LNCAP (cell line): ENCODE measurements at regions not wholly inside any gene's neighbourhood (a gene's known extent, or its start where the extent isn't known, plus 50 kb on each side); places are given as distances from the start of the nearest gene placed in this dataset.

Experiments used
- TF ChIP-seq, protein P1 (sequence below): fragments of 450-650 bp; IDR thresholded peaks from 2 replicates; pipeline ENCODE4 v1.5.1; 2017; ENCODE audit warnings: mild to moderate bottlenecking

GRCh38 chr5:89396278-89396954, 513.4 kb upstream of the MEF2C start:
- TF ChIP-seq, protein P1, sequence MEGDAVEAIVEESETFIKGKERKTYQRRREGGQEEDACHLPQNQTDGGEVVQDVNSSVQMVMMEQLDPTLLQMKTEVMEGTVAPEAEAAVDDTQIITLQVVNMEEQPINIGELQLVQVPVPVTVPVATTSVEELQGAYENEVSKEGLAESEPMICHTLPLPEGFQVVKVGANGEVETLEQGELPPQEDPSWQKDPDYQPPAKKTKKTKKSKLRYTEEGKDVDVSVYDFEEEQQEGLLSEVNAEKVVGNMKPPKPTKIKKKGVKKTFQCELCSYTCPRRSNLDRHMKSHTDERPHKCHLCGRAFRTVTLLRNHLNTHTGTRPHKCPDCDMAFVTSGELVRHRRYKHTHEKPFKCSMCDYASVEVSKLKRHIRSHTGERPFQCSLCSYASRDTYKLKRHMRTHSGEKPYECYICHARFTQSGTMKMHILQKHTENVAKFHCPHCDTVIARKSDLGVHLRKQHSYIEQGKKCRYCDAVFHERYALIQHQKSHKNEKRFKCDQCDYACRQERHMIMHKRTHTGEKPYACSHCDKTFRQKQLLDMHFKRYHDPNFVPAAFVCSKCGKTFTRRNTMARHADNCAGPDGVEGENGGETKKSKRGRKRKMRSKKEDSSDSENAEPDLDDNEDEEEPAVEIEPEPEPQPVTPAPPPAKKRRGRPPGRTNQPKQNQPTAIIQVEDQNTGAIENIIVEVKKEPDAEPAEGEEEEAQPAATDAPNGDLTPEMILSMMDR, result no peak

- TF ChIP-seq, protein P1, result no peak
These were observed 512.1 kb upstream of the MEF2C start for GRCh38 chr5:89395111-89395510.

GRCh38 chr5:89388872-89389271, 505.9 kb upstream of the MEF2C start:
- TF ChIP-seq, protein P1, result no peak

DNA sequence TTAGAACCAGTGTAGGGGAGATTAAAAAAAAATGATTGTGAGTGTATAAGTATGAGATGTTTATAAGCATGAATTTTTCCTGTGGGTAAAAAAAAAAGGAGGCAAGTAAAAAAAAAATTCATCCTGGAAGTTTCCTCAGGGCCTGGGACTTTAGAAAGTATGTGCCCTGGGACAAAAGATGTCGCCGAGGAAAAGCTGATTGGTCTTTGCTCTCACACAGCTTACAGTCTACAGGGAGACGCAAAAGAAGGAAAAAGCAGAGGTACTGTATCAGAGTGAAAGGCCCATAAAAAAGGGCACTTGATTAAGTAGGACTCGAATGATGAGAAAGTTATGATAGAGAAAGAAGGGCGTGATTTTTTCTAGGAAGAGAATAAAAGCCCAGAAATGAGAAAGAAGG, 501.4 kb upstream of the MEF2C start:
- TF ChIP-seq, protein P1, result no peak

DNA sequence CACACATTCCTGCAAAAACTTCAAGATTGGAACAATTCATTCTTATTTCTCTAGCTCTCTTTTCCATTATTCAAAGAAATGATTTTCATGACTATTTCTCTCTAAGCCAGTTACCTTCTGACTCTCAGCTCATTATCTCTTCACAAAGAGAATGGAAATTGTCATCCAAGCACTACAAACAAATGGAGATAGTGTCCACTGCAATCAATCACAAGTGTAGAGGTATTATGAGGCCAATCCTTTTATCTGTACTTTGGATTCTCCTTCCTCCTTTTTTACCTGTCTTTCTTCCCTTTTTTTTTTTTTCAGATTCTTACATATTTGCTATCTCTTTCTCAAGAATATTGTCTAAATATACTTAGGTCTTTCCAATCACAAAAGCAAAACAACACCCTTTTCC, 497.7 kb upstream of the MEF2C start:
- TF ChIP-seq, protein P1, result no peak

GRCh38 chr5:89377767-89378455, 494.9 kb upstream of the MEF2C start:
- TF ChIP-seq, protein P1, result no peak

- TF ChIP-seq, protein P1, result no peak
These were observed 492.0 kb upstream of the MEF2C start for GRCh38 chr5:89374818-89375521.
